ENCODE measurements at regions not wholly inside any gene's neighbourhood (a gene's known extent, or its start where the extent isn't known, plus 50 kb on each side); places are given as distances from the start of the nearest gene placed in this dataset.
A peak's percentile ranks its signal among the peaks of the same experiment; 100 is the strongest.
"Not testable (repeated sequence)": the region's sequence is repeated elsewhere in the genome, so short reads cannot be mapped to it uniquely, and the experiment has no call there.

DNA sequence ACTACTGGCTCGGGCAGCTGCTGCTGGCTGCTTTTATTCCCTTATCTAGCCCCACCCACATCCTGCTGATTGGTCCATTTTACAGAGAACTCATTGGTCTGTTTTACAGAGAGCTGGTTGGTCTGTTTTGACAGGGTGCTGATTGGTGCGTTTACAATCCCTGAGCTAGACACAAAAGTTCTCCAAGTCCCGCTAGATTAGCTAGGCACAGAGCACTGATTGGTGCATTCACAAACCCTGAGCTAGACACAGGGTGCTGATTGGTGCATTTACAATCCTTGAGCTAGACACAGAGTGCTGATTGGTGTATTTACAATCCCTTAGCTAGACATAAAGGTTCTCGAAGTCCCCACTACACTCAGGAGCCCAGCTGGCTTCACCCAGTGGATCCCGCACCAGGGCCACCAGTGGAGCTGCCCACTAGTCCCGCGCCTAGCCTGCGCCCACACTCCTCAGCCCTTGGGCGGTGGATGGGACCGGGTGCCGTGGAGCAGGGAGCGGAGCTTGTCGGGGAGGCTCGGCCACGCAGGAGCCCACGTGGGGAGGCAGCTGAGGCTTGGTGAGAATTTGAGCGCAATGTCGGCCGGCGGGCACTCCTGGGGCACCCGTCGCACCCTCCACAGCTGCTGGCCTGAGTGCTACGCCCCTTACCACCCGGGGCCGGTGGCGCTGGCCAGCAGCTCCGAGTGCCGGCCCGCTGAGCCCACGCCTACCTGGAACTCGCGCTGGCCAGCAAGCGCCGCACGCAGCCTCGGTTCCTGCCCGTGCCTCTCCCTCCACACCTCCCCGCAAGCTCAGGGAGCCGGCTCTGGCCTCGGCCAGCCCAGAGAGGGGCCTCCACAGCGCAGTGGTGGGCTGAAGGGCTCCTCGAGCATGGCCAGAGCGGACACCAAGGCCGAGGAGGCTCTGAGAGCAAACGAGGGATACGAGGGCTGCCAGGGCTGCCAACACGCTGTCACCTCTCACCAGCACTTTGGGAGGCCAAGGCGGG is 91.1 kb upstream of the HS3ST2 start:
- DNase-seq: not testable (repeated sequence)

DNA sequence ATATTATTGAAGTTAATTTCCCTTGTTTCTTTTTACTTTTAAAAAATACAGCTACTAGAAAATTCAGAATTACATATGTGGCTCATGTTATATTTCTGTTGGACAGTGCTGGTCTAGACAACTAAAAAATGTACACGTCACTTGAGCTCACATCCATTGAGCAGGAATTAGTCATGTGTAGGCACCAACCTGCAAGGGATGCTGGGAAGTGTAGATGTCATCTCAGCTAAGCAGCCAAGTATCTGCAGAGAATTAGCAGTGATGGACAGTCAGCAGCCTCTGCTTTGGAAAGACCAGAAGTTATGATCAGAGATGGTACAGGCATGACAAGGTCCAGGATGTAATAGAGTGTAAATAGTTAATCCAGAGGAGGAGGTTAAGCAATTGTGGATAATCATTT is 87.1 kb upstream of the HS3ST2 start:
- no peak for DNase-seq

DNA sequence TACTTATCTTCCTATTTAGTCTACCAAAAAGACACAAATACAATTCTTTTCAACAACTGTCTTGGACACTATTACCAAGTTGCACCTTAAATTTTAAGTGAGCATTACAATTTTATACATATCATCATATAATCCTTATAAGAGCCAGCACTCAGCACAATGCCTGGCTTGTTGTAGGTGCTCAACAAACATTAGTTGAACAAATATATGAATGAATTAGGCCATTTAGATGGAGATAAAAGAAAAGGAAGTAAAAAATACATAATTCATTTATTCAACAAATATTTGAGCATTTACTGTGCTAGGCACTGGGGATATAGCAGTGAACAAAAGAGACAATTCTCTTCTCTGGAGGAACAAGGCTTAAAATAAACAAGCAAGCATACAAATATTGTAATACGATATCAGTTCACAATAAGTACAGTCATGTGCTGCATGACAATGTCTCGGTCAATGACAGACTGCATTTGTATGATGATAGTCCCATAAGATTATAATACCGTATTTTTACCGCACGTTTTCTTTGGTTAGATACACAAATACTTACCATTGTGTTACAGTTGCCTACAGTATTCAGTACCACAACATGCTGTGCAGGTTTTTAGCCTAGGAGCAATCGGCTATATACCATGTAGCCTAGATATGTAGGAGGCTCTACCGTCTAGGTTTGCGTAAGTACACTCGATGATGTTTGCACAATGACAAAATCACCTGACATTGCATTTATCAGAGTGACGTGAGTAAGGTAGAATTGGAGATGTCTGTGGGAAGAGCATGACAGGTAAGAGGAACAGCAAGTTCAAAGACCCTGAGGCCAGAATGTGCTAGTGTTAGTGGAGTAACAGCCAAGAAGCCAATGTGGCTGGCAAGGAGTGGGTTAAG is 86.4 kb upstream of the HS3ST2 start:
- no peak for DNase-seq

- DNase-seq: no peak
These were observed 85.7 kb upstream of the HS3ST2 start for GRCh38 chr16:22728167-22728836.

GRCh38 chr16:22732400-22732799 is 81.6 kb upstream of the HS3ST2 start:
- no peak for DNase-seq

- DNase-seq: no peak
These were observed 81.0 kb upstream of the HS3ST2 start for GRCh38 chr16:22732959-22733358.

DNA sequence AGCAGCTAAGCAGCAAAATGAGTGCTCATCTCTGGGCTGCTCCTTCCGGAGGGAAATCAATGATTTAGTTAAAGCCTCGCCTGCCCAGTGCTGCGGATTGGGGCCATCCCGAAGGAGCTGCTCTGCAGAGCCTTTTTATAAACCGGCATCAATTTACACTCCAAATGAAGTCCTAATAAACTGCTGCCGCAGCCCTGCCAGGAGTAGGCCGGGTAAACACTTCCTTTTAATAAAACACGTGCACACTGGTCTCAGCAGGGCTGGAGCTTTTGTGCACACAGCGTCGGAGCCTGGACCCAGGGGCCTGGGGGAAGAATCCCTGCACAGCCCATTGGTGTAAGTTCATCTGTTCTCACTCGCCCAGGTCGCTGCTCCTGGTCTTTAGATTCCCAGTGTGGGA is 79.6 kb upstream of the HS3ST2 start:
- no peak for DNase-seq

GRCh38 chr16:22736791-22737190 is 77.2 kb upstream of the HS3ST2 start:
- no peak for DNase-seq

GRCh38 chr16:22739077-22739476 is 74.9 kb upstream of the HS3ST2 start:
- peak; percentile 8 for DNase-seq

GRCh38 chr16:22743401-22743800 is 70.6 kb upstream of the HS3ST2 start:
- no peak for DNase-seq

- no peak for DNase-seq
These were observed 62.8 kb upstream of the HS3ST2 start for GRCh38 chr16:22751104-22751667.

GRCh38 chr16:22751685-22752084 is 62.3 kb upstream of the HS3ST2 start:
- no peak for DNase-seq

- no peak for DNase-seq
These were observed 60.5 kb upstream of the HS3ST2 start for GRCh38 chr16:22753451-22753850.

DNA sequence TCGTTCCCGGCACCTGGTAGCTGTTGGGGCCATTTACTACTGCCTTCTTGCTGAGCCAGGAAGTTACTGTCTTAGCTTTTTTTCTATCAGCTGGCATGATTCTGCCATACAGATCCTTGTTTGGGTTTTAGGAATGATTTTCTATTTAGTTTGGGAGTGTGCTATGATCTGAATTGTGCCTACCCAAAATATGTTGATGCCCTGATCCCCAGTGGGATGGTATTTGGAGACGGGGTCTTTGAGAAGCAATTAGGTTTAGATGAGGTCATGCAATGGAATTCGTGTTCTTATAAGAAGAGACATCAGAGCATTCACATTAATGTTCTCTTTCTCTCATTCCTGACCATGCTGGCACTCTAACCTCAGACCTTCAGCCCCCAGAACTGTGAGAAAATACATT is 59.4 kb upstream of the HS3ST2 start:
- DNase-seq: no peak

DNA sequence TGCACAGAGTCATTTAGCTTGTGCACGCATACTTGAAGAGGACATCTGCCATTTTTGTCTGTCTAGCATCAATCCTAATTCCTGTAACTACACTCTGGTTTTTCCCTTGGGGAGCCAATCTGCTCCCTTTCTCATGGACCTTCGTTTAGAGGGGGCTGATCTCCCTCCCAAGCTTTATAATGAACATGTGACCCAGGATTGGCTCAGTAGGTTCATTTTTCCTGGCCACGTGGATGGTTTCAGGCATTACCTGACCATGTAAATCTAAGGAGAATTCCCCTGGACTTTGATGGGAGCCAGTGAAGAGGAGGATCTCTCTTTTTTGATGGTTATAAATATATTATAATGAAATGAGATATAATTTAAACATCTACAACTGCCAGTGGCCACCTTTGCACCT is 56.8 kb upstream of the HS3ST2 start:
- no peak for DNase-seq

GRCh38 chr16:22762486-22762885 is 51.5 kb upstream of the HS3ST2 start:
- no peak for DNase-seq

DNA sequence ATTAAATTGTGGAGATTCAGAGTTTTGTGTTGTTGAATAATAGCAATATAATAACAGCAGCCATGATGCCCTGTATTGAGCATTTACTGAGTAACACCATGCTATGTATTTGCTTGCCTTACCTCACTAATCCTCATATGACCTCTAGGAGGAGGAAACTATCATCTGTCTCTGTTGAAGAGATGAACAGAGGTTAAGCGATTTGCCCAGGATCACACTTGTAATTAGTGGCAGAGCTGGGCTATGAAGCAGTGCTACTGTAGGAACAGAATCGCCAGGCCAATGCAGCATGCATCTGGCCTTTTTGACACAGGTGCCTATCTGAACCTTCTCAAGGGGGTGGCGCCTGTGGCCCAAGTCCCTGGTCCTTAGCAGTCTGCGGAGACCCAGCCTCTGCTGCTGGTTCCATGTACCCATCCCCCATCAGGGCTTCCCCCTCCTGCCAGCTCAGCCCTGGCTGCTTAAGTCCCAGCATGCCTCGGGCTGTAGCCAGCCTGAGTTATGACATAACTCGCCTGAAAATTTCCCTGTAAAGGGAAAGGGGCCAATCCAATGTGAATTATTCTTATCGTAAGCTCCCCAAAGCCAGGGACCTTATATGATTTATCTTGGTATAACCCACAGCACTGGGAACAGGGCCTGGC is 50.4 kb upstream of the HS3ST2 start:
- no peak for DNase-seq

Data from hematopoietic multipotent progenitor cell treated with erythropoietin and hydrocortisone succinate and interleukin-3 and kit ligand, for 6 days (in vitro differentiated cells).